ENCODE measurements at regions not wholly inside any gene's neighbourhood (a gene's known extent, or its start where the extent isn't known, plus 50 kb on each side); places are given as distances from the start of the nearest gene placed in this dataset.

- H3F3A ChIP-seq (ENCODE audit: insufficient read depth, low read length, poor library complexity, severe bottlenecking) = no peaks in the 10 kb centered on the region
- no peaks in the 10 kb centered on the region for H3K27me3 ChIP-seq (ENCODE audit: insufficient read depth, low read depth, low read length)
- H3K79me2 ChIP-seq (replicated peaks; ENCODE audit: insufficient read depth, low read length) = no peaks in the 10 kb centered on the region
- H3K9ac ChIP-seq (ENCODE audit: low read length) = no peak overlapping the region
- no peaks in the 10 kb centered on the region for H3K36me3 ChIP-seq (ENCODE audit: insufficient read depth, low read length)
- no peaks in the 10 kb centered on the region for H3K9me2 ChIP-seq (ENCODE audit: insufficient read depth, low read length)
- TF ChIP-seq SMC3 (conservative IDR thresholded peaks at IDR 0.05; ENCODE audit: poor library complexity) = peak; percentile 78
- no peak for TF ChIP-seq TAF1 (IDR thresholded peaks at IDR 0.05; ENCODE audit: low read depth)
- TF ChIP-seq EZH2 (IDR thresholded peaks at IDR 0.05; ENCODE audit: borderline replicate concordance, insufficient read depth, low read length, poor library complexity, severe bottlenecking) = no peak
- TF ChIP-seq CTCF (IDR thresholded peaks at IDR 0.05; ENCODE audit: poor library complexity, severe bottlenecking) = peak; percentile 76
- no peak for TF ChIP-seq EP300 (conservative IDR thresholded peaks at IDR 0.05; ENCODE audit: poor library complexity, severe bottlenecking)
- no peak for TF ChIP-seq REST (IDR thresholded peaks at IDR 0.05; ENCODE audit: borderline replicate concordance)
- TF ChIP-seq MXI1 (conservative IDR thresholded peaks at IDR 0.05; ENCODE audit: poor library complexity, severe bottlenecking) = no peak
- peak; percentile 80 for TF ChIP-seq RAD21 (conservative IDR thresholded peaks at IDR 0.05)
- no peak for TF ChIP-seq POLR2AphosphoS5 (IDR thresholded peaks at IDR 0.05)
- H3K4me3 ChIP-seq (ENCODE audit: low read length) = no peak overlapping the region
- H2AFZ ChIP-seq (ENCODE audit: low read depth, low read length) = no peak overlapping the region
- no peaks in the 10 kb centered on the region for H3K9me3 ChIP-seq (ENCODE audit: low read length)
- H4K20me1 ChIP-seq (ENCODE audit: insufficient read depth) = no peaks in the 10 kb centered on the region
- no peak overlapping the region for H3K4me2 ChIP-seq (ENCODE audit: low read length)
- H3K27ac ChIP-seq (ENCODE audit: low read length) = no peak overlapping the region
These were observed 140.9 kb downstream of the RNF144B start for GRCh38 chr6:18527836-18528743.

GRCh38 chr6:18530201-18530600 lies 143.1 kb downstream of the RNF144B start:
- no peaks in the 10 kb centered on the region for H3K36me3 ChIP-seq (ENCODE audit: insufficient read depth, low read length)
- H3K9me3 ChIP-seq (ENCODE audit: low read length) = no peaks in the 10 kb centered on the region
- no peaks in the 10 kb centered on the region for H3K79me2 ChIP-seq (replicated peaks; ENCODE audit: insufficient read depth, low read length)
- H4K20me1 ChIP-seq (ENCODE audit: insufficient read depth) = no peaks in the 10 kb centered on the region
- H3F3A ChIP-seq (ENCODE audit: insufficient read depth, low read length, poor library complexity, severe bottlenecking) = no peaks in the 10 kb centered on the region
- H3K4me2 ChIP-seq (ENCODE audit: low read length) = no peak overlapping the region
- H3K27me3 ChIP-seq (ENCODE audit: insufficient read depth, low read depth, low read length) = no peaks in the 10 kb centered on the region
- no peaks in the 10 kb centered on the region for H3K9me2 ChIP-seq (ENCODE audit: insufficient read depth, low read length)
- no peak overlapping the region for H3K27ac ChIP-seq (ENCODE audit: low read length)
- H3K9ac ChIP-seq (ENCODE audit: low read length) = no peak overlapping the region
- TF ChIP-seq EZH2 (IDR thresholded peaks at IDR 0.05; ENCODE audit: borderline replicate concordance, insufficient read depth, low read length, poor library complexity, severe bottlenecking) (no peak), EP300 (conservative IDR thresholded peaks at IDR 0.05; ENCODE audit: poor library complexity, severe bottlenecking) (no peak), MXI1 (conservative IDR thresholded peaks at IDR 0.05; ENCODE audit: poor library complexity, severe bottlenecking) (no peak), SMC3 (conservative IDR thresholded peaks at IDR 0.05; ENCODE audit: poor library complexity) (no peak), TAF1 (IDR thresholded peaks at IDR 0.05; ENCODE audit: low read depth) (no peak), POLR2AphosphoS5 (IDR thresholded peaks at IDR 0.05) (no peak), RAD21 (conservative IDR thresholded peaks at IDR 0.05) (no peak), CTCF (IDR thresholded peaks at IDR 0.05; ENCODE audit: poor library complexity, severe bottlenecking) (no peak), REST (IDR thresholded peaks at IDR 0.05; ENCODE audit: borderline replicate concordance) (no peak)
- no peak overlapping the region for H3K4me3 ChIP-seq (ENCODE audit: low read length)
- H2AFZ ChIP-seq (ENCODE audit: low read depth, low read length) = no peak overlapping the region
